H4 (cell line): ENCODE measurements at regions not wholly inside any gene's neighbourhood (a gene's known extent, or its start where the extent isn't known, plus 50 kb on each side); places are given as distances from the start of the nearest gene placed in this dataset.

Experiments used
- DNase-seq: peaks from one replicate; pipeline ENCODE4 v3.0.0-alpha.2; 2015; ENCODE audit warnings: low spot score

- DNase-seq, result no peak
Observed at GRCh38 chr15:47616876-47617275, 100.4 kb upstream of the SEMA6D start.

DNA sequence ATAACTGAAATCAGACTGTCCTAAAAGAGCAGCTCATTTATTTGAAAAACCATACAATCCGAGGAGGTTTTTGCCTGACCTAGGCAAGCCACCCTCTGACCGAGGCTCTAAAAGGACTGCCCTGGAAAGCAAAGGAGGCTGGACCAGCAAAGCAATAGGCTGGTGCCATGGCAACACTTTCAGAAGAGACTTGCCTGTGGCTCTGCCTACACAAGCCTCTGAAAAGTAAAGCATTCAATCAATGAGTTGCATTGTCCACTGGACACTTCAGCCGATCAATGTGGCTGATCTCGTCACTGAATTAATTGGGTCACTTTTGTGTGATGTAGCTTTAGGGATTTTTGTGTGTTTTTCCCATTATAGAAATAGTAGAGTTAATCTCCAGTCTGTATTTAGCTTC lies 99.1 kb upstream of the SEMA6D start:
- no peak for DNase-seq

- no peak for DNase-seq
Observed at GRCh38 chr15:47620960-47621681, 96.2 kb upstream of the SEMA6D start.

GRCh38 chr15:47622055-47622454 lies 95.2 kb upstream of the SEMA6D start:
- no peak for DNase-seq

GRCh38 chr15:47624503-47624902 lies 92.8 kb upstream of the SEMA6D start:
- no peak for DNase-seq

DNA sequence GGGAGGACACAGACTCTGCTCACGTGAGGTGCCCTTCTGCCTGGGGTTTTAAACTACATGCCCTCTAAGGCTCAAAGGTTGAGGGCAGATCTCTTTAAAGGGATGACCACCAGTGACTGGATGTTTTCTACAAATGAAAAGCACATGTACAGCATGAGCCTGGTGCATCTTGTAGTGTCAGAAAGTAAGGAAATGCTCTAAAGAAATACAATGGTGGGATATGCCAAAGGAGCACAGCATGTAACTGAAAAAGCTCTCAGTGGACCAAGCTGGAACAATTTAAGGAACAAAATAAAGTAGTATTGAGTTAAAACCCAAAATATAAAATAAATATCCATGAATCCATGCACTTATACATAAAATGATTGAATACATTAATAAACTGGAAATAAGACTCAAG lies 78.3 kb upstream of the SEMA6D start:
- DNase-seq, result no peak

DNA sequence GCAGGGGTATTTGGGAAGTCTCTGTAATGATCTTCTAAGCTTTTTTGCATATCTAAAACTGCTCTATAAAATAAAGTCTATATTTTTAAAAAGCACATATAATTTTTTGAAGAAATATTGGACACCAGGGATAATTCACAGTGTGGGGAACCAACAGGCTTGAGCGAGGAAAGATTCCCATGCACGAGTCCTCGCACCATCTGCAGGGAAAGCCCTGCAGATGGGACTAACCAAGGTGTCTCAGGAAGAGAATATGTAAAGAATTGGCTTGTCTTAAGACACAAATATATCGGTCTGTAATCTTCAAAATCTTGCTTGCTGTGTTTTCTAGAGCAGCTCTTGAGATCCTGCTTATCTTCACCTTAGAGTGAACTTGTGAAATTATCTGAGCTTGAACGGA lies 77.2 kb upstream of the SEMA6D start:
- no peak for DNase-seq

GRCh38 chr15:47640901-47641300 lies 76.4 kb upstream of the SEMA6D start:
- no peak for DNase-seq

DNA sequence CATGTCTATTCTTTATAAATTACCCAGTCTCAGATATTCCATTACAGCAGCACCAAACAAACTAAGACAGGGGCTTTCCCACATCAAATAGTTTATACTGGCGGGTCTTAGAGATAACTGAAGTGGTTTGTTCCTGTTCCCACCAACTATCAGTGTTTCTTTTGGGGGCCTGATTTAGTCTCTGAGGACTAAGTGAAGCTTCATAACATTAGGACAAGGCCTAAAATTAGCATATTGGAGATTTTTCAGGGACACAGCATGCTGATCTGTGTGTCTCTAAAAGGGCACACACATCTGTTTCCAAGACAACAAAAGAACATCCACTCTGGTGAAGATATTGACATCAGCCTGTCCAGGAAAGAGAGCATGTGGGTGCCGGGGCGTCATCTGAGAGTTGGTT lies 72.6 kb upstream of the SEMA6D start:
- DNase-seq, result no peak

DNA sequence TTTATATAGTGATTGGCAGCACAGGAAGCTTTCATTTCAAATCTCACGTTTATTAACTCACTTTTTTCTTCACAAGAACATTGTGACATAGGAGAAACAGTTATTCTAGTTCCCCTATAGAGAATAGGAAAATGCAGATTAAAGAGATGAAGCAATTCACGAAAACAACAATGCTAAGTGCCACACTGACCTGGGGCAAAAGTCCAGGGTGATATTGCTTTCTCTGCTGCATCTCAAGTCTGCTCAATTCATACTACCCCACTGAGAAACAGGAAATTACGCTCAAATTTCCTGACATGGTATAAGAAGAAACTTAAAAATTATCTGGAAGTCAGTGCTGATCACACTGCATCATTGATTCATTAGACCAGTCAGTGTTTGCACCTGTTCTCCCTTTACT lies 66.7 kb upstream of the SEMA6D start:
- no peak for DNase-seq

GRCh38 chr15:47652328-47652727 lies 65.0 kb upstream of the SEMA6D start:
- no peak for DNase-seq

DNA sequence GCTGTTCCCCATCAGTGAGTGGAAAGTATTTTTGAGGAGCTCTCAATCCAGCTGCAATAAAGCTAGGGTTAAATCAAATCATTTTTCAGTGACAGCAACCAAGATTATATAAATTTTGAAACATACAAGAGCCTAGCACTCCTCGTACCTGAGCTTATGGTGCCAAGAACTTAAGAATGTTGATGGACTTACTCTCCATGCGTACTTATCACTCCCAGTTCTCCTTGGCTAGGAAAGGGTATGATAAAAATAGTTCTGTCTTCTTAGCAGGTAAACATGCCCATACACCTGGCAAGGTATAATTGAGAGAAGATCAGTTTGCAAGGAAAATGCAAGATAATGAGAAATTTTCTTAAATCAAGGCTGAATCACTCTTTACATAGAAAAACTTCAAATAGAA lies 64.5 kb upstream of the SEMA6D start:
- no peak for DNase-seq

DNA sequence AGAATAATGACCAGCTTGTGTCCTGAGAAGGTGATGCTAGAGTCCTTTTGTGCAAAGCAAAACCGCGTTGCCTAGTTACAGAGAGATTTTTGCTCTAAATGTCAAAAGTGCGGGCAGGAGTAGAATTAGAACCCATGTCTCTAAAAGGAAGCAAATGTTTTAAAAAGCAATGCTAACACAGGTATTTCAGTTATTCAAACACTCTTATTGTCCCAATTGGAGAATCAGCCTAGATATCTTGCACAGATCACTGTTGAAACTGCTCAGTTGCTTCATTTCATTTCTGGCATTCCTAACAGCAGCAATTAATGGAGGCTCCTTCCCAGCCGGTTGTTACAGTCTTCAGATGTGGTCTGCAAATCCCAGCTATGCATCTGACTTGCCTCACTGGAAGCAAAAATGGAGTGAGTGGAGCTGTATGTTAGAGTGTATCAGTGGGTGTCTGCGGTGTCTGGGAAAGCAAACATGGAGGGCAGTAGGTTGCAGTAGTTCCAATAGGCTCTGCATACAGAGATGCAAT lies 55.6 kb upstream of the SEMA6D start:
- DNase-seq, result no peak

DNA sequence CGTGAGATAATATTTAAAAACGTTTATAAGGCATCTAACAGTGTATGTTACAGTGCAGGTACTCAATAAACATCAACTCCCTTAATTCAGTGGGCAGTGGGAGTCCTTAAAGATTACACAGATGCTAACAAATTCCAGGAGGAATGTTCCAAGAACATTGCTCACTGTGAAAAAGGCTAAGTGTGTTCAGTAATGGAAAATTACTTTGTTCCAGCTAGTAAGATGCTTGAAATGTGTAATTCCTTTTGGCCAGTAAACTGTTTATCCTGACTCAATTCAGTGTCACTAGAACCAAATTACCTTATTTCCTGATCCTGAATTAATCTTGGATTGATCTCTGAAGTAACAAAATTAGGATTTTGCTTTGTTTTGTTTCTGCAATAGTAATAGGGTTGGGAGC lies 54.2 kb upstream of the SEMA6D start:
- DNase-seq, result no peak
